ENCODE measurements at regions not wholly inside any gene's neighbourhood (a gene's known extent, or its start where the extent isn't known, plus 50 kb on each side); places are given as distances from the start of the nearest gene placed in this dataset.

DNA sequence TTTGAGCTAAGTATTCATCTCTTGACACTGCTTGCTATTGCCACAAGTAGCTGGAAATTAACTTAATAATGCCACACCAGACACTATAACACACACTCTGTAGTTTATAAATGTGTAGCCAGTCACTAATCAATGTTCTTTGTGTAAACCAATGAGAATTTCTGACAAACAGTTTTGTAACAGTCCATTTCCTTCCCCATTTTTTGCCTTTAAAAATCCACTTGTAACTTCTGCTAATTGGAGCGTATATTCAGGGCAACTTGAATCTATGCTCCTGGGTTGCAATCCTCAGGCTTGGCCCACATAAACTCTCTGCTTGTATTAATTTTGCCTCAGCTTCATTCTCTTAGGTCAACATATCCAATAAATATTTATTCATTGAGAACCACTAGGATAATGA lies 125.0 kb upstream of the DHRS4 start:
- H3K4me3 ChIP-seq (replicated peaks; ENCODE audit: low read depth, low read length), result no peak overlapping the region
- no peak for DNase-seq (ENCODE audit: extremely low read depth, low read depth)
- TF ChIP-seq, protein P1, sequence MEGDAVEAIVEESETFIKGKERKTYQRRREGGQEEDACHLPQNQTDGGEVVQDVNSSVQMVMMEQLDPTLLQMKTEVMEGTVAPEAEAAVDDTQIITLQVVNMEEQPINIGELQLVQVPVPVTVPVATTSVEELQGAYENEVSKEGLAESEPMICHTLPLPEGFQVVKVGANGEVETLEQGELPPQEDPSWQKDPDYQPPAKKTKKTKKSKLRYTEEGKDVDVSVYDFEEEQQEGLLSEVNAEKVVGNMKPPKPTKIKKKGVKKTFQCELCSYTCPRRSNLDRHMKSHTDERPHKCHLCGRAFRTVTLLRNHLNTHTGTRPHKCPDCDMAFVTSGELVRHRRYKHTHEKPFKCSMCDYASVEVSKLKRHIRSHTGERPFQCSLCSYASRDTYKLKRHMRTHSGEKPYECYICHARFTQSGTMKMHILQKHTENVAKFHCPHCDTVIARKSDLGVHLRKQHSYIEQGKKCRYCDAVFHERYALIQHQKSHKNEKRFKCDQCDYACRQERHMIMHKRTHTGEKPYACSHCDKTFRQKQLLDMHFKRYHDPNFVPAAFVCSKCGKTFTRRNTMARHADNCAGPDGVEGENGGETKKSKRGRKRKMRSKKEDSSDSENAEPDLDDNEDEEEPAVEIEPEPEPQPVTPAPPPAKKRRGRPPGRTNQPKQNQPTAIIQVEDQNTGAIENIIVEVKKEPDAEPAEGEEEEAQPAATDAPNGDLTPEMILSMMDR (IDR thresholded peaks at IDR 0.05; ENCODE audit: low read depth, low read length, missing control alignments), result no peak

DNA sequence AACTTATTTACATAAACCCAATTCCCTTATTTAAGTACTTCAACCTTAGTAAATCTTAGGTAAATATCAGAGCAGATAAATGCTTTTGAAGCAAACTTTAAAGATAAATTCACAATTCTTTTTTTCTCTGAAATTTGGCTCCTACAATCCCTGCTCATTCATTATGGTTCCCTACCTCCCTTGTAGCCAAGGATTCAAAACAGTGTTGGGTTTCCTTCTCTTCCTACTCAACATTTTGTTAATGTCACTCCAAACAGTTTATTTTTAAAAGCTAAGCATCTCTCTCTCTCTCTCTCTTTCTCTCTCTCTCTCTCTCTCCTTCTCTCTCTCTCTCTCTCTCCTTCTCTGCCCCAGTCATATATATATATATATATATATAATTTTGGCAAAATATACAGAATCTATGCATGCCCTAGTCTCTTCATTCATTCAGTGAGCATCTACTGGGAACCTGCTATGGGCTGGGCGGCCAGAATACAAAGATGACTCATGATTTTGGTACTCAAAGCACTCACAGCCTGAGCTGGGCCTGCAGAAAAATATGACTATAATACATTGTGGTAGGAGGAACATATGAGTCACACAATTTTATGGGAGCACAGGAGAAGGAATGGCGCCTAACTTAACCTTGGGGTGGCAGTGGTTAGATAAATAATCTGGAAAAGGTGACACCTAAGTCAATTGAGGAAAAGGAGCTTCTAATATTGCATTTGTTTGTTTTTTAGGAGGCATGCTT lies 123.7 kb upstream of the DHRS4 start:
- peak; percentile 89 for DNase-seq (ENCODE audit: extremely low read depth, low read depth)
- TF ChIP-seq, protein P1 (IDR thresholded peaks at IDR 0.05; ENCODE audit: low read depth, low read length, missing control alignments), result no peak

DNA sequence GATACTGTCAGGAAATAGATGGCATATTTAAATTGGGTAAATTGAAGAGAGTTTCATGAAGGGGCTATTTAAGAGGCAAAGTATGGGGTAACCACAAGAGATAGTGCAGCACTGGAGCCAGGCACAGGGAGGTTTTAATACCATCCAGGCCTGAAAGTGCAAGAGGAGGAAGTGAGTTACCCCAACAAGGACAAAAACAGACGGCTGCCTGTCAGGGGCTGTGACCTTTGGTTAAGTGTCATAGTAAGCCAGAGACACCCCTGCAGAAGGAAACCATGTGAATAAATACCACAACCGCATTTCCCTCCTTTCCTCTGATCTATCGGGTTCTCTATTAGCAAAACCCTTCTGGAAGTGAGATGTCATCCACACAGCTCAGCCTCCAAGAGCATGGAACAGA lies 122.0 kb upstream of the DHRS4 start:
- DNase-seq (ENCODE audit: extremely low read depth, low read depth), result no peak
- no peak overlapping the region for H3K4me3 ChIP-seq (replicated peaks; ENCODE audit: low read depth, low read length)
- TF ChIP-seq, protein P1 (IDR thresholded peaks at IDR 0.05; ENCODE audit: low read depth, low read length, missing control alignments), result no peak

More for the DNA sequence above, 123.7 kb upstream of the DHRS4 start:
- H3K4me3 ChIP-seq (replicated peaks; ENCODE audit: low read depth, low read length), result no peak overlapping the region

DNA sequence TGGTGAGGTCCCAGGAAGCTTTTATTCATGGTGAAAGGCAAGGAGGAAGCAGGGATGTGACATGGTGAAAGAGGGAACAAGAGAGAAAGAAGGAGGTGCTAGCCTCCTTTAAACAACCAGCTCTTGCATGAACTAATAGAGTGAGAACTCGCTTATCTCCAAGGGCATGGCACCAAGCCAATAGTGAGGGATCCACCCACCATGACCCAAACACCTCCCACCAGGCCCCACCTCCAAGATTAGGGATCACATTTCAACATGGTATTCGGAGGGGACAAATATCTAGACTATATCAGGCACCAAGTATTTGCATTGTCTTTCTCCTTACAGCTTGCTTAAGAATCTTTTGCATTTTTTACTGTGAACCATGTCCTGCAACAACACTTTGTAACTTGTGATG lies 91.9 kb upstream of the DHRS4 start:
- DNase-seq (ENCODE audit: extremely low read depth, low read depth), result no peak
- TF ChIP-seq, protein P1 (IDR thresholded peaks at IDR 0.05; ENCODE audit: low read depth, low read length, missing control alignments), result no peak
- H3K4me3 ChIP-seq (replicated peaks; ENCODE audit: low read depth, low read length), result no peak overlapping the region

DNA sequence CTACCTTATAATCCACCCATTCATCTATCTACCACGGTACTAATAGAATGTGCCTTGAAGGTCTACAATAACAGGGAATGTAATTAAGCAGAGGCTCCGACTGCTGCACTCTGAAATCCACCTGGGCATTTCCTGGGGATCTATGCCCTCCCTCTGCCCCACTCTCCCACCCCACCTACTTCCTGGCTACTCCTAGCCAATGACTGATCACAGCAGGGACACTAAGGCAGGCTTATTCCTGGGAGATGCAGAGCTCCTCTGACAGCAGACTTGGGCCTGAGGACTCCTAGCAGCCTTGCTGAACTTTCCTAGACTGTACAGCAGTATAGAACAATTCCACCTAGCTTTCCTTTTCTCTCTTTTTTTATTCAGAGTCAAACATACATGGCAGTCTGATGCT lies 91.1 kb upstream of the DHRS4 start:
- TF ChIP-seq, protein P1 (IDR thresholded peaks at IDR 0.05; ENCODE audit: low read depth, low read length, missing control alignments), result no peak
- DNase-seq (ENCODE audit: extremely low read depth, low read depth), result no peak
- no peak overlapping the region for H3K4me3 ChIP-seq (replicated peaks; ENCODE audit: low read depth, low read length)

DNA sequence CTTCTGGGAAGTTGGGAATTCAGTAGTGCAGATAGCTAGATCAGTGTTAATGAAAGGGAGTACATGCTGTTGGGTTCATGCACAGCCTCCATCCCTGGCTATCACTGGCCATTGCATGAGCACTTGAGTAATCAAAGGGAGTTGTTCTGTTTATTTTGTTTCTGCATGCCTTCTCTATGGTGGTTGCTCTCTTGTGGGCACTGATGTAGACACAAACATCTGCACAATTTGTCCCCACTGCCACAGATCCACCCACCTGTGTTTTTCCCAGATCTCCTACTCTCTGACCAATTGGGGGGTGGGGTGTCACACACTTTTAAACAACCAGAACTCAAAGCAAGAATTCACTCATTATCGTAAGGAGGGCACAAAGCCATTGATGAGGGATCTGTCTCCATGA lies 89.7 kb upstream of the DHRS4 start:
- TF ChIP-seq, protein P1 (IDR thresholded peaks at IDR 0.05; ENCODE audit: low read depth, low read length, missing control alignments), result no peak
- DNase-seq (ENCODE audit: extremely low read depth, low read depth), result no peak
- no peak overlapping the region for H3K4me3 ChIP-seq (replicated peaks; ENCODE audit: low read depth, low read length)

DNA sequence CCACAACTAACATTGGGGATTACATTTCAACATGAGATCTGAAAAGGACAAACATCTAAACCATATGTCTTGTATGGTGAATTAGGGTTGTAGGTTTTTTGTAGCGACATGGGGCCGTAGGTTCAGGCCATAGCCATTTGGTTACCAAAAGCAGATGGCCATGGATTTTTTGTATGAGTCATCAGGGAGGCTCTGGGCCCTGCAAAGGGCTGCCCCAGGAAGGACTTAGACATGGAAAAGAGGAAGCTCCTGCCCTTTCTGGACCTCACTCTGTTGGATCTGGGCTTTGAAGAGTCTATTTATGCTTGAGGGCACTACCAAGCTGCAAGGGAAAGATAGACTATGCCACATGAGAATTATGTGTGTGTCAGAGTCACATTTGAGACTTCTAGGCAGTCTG lies 89.3 kb upstream of the DHRS4 start:
- H3K4me3 ChIP-seq (replicated peaks; ENCODE audit: low read depth, low read length), result no peak overlapping the region
- TF ChIP-seq, protein P1 (IDR thresholded peaks at IDR 0.05; ENCODE audit: low read depth, low read length, missing control alignments), result no peak
- peak; percentile 7 for DNase-seq (ENCODE audit: extremely low read depth, low read depth)
